ENCODE measurements at regions not wholly inside any gene's neighbourhood (a gene's known extent, or its start where the extent isn't known, plus 50 kb on each side); places are given as distances from the start of the nearest gene placed in this dataset.

DNA sequence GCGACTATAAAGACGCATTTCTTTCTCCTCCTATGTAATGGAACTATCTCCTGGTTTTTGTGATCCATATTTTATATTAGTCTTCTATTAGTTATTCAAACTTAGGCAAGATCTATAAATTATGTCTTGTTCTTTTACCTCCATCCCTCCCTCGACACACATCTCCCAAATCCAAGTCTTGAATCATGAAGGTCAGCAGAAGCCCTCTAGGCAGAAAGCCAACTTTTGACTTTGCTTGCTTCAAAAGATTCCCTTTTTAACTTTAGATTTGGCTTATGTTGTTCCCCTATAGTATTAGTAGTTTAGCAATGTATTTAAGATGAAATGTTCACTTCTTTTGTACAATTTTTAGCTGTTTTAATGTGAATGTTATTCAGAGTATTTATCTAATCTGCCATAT, 689.8 kb downstream of the SLC6A15 start:
- FAIRE-seq (no peak), DNase-seq (ENCODE audit: low read depth in 1 of 2, low spot score in 1 of 2) (no peak), ATAC-seq (no peak)
- CTCF ChIA-PET, result no interaction called here
- Histone ChIP-seq H3K4me2 (no peak overlapping the region), H3K4me3 (no peak overlapping the region), H3K9me3 (no peaks in the 10 kb centered on the region), H3K27ac (no peak overlapping the region), H3K4me1 (no peaks in the 10 kb centered on the region)
- POLR2A ChIA-PET, result no interaction called here
- no peak for TF ChIP-seq HOXA7 (CRISPR knock-in tag; IDR thresholded peaks at IDR 0.05)
- TF ChIP-seq, protein P1, sequence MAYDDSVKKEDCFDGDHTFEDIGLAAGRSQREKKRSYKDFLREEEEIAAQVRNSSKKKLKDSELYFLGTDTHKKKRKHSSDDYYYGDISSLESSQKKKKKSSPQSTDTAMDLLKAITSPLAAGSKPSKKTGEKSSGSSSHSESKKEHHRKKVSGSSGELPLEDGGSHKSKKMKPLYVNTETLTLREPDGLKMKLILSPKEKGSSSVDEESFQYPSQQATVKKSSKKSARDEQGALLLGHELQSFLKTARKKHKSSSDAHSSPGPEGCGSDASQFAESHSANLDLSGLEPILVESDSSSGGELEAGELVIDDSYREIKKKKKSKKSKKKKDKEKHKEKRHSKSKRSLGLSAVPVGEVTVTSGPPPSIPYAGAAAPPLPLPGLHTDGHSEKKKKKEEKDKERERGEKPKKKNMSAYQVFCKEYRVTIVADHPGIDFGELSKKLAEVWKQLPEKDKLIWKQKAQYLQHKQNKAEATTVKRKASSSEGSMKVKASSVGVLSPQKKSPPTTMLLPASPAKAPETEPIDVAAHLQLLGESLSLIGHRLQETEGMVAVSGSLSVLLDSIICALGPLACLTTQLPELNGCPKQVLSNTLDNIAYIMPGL (CRISPR knock-in tag; IDR thresholded peaks at IDR 0.05; ENCODE audit: borderline replicate concordance), result no peak
- TF ChIP-seq FOXS1 (CRISPR knock-in tag; IDR thresholded peaks at IDR 0.05), result no peak
- no peak for TF ChIP-seq NFE2L2 (conservative IDR thresholded peaks at IDR 0.05; ENCODE audit: low read length)
- no peak for TF ChIP-seq ZNF302 (CRISPR knock-in tag; IDR thresholded peaks at IDR 0.05)
- TF ChIP-seq CHD2 (IDR thresholded peaks at IDR 0.05; ENCODE audit: low read length, partially characterized antibody), result no peak
- TF ChIP-seq, protein P2, sequence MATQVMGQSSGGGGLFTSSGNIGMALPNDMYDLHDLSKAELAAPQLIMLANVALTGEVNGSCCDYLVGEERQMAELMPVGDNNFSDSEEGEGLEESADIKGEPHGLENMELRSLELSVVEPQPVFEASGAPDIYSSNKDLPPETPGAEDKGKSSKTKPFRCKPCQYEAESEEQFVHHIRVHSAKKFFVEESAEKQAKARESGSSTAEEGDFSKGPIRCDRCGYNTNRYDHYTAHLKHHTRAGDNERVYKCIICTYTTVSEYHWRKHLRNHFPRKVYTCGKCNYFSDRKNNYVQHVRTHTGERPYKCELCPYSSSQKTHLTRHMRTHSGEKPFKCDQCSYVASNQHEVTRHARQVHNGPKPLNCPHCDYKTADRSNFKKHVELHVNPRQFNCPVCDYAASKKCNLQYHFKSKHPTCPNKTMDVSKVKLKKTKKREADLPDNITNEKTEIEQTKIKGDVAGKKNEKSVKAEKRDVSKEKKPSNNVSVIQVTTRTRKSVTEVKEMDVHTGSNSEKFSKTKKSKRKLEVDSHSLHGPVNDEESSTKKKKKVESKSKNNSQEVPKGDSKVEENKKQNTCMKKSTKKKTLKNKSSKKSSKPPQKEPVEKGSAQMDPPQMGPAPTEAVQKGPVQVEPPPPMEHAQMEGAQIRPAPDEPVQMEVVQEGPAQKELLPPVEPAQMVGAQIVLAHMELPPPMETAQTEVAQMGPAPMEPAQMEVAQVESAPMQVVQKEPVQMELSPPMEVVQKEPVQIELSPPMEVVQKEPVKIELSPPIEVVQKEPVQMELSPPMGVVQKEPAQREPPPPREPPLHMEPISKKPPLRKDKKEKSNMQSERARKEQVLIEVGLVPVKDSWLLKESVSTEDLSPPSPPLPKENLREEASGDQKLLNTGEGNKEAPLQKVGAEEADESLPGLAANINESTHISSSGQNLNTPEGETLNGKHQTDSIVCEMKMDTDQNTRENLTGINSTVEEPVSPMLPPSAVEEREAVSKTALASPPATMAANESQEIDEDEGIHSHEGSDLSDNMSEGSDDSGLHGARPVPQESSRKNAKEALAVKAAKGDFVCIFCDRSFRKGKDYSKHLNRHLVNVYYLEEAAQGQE (IDR thresholded peaks at IDR 0.05), result no peak
- no peak for TF ChIP-seq FOSB (CRISPR knock-in tag; IDR thresholded peaks at IDR 0.05)
- TF ChIP-seq, protein P3, sequence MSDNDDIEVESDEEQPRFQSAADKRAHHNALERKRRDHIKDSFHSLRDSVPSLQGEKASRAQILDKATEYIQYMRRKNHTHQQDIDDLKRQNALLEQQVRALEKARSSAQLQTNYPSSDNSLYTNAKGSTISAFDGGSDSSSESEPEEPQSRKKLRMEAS (IDR thresholded peaks at IDR 0.05), result no peak
- no peak for TF ChIP-seq POLR2AphosphoS2 (conservative IDR thresholded peaks at IDR 0.05; ENCODE audit: low read length)
- no peak for TF ChIP-seq GATA3 (IDR thresholded peaks at IDR 0.05; ENCODE audit: borderline replicate concordance)
- no peak for TF ChIP-seq TFCP2L1 (CRISPR knock-in tag; IDR thresholded peaks at IDR 0.05)
- WGBS (ENCODE audit: missing lambda C conversion rate), result 64% methylated on average over 3 of the region's 3 CpGs

DNA sequence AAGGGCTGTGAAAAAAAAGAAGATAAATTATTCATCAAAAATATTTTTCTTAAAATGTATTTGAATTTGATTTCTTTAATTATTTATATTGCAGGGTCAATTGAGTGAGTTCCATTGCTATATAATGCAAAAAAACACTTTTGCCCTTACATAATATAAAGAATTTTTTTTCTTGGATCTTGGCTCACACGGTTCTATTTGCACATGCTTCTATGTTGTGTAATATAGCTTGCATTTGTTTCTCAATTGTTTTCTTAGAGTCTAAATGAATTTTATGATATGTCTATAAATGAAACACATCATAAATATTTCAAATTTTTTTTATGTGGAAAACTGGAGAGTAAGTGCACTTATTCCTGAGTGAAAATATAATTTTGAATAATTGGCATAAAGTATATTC, 694.2 kb downstream of the SLC6A15 start:
- ATAC-seq, result no peak
- Histone ChIP-seq H3K4me2 (no peak overlapping the region), H3K27ac (no peak overlapping the region), H3K4me3 (no peak overlapping the region), H3K9me3 (no peaks in the 10 kb centered on the region), H3K4me1 (no peaks in the 10 kb centered on the region)
- 25% methylated on average over 1 of the region's 1 CpG for WGBS (ENCODE audit: missing lambda C conversion rate)
- ChIA-PET POLR2A (no interaction called here), CTCF (no interaction called here)
- no peak for DNase-seq (ENCODE audit: low read depth in 1 of 2, low spot score in 1 of 2)
- TF ChIP-seq SREBF2 (IDR thresholded peaks at IDR 0.05) (no peak), NPAS2 (CRISPR knock-in tag; IDR thresholded peaks at IDR 0.05; ENCODE audit: borderline replicate concordance) (no peak), RARB (CRISPR knock-in tag; IDR thresholded peaks at IDR 0.05) (no peak), HOXB5 (CRISPR knock-in tag; IDR thresholded peaks at IDR 0.05) (no peak), CBX8 (IDR thresholded peaks at IDR 0.05) (no peak), PHF8 (IDR thresholded peaks at IDR 0.05; ENCODE audit: borderline replicate concordance, low read depth) (no peak), SMC3 (IDR thresholded peaks at IDR 0.05) (no peak), ZSCAN20 (CRISPR knock-in tag; IDR thresholded peaks at IDR 0.05) (no peak)
- TF ChIP-seq, protein P4, sequence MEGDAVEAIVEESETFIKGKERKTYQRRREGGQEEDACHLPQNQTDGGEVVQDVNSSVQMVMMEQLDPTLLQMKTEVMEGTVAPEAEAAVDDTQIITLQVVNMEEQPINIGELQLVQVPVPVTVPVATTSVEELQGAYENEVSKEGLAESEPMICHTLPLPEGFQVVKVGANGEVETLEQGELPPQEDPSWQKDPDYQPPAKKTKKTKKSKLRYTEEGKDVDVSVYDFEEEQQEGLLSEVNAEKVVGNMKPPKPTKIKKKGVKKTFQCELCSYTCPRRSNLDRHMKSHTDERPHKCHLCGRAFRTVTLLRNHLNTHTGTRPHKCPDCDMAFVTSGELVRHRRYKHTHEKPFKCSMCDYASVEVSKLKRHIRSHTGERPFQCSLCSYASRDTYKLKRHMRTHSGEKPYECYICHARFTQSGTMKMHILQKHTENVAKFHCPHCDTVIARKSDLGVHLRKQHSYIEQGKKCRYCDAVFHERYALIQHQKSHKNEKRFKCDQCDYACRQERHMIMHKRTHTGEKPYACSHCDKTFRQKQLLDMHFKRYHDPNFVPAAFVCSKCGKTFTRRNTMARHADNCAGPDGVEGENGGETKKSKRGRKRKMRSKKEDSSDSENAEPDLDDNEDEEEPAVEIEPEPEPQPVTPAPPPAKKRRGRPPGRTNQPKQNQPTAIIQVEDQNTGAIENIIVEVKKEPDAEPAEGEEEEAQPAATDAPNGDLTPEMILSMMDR (IDR thresholded peaks at IDR 0.05), result no peak
- TF ChIP-seq, protein P5, sequence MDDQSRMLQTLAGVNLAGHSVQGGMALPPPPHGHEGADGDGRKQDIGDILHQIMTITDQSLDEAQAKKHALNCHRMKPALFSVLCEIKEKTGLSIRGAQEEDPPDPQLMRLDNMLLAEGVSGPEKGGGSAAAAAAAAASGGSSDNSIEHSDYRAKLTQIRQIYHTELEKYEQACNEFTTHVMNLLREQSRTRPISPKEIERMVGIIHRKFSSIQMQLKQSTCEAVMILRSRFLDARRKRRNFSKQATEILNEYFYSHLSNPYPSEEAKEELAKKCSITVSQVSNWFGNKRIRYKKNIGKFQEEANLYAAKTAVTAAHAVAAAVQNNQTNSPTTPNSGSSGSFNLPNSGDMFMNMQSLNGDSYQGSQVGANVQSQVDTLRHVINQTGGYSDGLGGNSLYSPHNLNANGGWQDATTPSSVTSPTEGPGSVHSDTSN (IDR thresholded peaks at IDR 0.05), result no peak
- FAIRE-seq, result no peak

Data from A549 (cell line).